NCI-H2107 treated with DMSO at 0.1 percent for 48 hours (cell line): ENCODE measurements at regions not wholly inside any gene's neighbourhood (a gene's known extent, or its start where the extent isn't known, plus 50 kb on each side); places are given as distances from the start of the nearest gene placed in this dataset.

Experiments used
- DNase-seq: peaks from one replicate; lab custom pipeline; 2025; ENCODE audit not compliant: unreplicated experiment; lab: John Stamatoyannopoulos, UW

DNA sequence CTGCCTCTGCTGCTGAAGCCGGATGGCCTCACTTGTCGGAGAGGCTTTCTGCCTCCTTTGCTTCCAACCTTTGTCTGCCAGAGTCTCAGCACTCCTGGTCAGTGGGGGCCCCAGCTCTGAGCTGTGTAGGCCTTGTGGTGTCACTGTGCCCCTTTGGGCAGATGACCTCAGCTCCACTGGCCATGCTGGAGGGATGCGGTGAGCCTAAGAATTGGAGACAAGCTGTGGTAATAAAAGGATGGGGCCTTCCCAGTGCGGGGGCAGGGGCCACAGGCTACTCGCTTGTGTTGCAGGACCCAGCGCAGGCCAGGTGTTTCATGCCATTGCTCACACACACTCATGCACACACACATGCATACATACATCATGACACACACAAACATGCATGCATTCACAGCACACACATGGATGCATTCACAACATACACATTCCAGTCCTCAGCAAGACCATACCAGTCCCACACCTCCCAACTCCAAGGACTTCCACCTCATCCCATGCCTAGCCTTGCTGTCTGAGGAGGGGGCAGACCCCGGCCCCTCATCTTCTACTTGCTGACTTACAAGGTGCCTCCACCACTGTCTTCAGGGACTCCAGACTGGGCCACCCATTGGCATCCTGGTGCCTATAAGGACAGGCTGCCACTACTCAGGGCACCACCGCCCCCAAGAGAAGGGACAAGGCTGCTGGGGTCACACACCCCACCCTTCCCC is 237.7 kb downstream of the SYK start:
- DNase-seq, result no peak

DNA sequence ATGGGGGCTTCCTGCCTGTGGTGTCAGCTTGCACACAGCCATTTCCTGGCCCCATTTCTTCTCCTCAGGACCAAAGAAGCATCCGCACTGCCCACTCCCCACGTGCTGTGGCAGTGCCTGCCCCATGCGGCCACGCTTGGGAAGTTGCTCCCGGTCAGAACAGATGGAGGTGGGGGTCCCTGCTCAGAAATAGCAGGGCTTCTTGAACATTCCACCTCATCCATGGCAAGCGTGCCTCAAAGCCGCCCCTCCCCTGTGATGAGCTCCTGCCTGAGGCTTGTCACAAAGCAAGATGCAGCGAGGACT is 238.2 kb downstream of the SYK start:
- no peak for DNase-seq

DNA sequence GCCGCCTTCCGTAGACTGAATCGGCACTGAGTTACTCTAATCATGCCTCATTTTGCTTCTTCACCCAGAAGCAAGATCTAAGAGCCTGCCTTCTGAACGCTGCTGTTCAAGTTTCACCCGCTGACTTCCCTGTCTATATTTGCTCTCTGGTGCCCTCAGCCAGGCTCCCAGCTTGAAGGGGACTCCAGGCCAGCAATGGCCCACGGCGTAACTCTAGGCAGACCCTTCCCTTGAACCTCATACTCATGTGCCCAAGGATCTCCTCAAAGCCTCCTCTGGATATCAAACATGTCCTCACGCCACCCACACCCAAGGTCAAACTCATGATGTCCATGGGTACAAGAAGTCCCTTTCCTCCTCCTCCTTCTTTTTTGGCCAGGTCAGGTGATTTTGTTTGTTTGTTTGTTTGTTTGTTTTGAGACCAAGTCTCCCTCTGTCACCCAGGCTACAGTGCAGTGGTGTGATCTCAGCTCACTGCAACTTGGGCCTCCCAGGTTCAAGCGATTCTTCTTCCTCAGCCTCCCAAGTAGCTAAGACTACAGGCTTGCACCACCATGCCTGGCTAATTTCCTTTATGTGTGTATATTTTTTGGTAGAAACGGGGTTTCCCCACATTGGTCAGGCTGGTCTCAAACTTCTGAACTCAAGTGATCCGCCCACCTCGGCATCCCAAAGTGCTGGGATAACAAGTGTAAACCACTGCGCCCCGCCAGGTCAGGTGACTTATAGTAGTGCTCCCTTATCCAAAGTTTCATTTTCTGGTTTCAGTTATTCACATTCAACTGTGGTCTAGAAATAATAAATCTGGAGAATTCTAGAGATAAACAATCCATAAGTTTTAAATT is 239.0 kb downstream of the SYK start:
- DNase-seq, result no peak

DNA sequence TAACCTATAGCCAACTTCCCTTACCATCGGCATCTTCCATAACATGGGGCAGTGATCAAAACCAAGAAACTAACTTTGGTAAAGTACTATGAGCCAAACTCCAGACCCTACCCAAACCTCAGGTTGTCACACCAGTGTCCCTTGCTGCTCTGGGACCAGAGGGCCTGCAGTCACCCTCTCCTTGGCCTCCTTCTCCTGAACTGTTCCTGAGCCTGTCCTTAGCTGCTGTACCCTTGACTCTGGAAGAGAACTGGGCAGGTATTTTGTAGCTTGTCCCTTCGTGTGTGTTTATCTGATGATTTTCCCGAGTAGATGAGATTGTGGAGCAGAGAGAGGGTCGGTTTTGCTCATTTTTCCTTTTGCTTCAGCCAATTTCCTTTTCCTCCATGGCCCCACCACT is 240.4 kb downstream of the SYK start:
- no peak for DNase-seq

DNA sequence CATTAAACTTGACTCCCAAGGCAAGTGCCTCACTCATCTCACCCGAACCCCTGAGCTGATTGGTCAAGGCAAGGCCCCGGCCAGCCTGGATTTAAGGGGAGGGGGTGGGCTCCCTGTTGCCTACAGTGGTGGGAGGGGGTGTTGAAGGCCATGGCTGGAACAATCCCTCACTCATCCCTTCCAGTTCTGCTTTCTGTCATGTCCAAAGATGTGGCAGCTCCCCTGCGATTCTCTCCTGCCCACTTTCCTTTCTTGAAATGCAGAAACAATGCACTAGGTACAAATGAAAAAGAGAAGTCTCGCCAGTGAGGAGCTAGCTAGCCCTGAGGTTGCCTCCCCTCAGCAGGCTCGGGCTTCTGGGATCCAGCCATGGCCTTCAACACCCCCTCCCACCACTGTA is 240.9 kb downstream of the SYK start:
- DNase-seq, result no peak

DNA sequence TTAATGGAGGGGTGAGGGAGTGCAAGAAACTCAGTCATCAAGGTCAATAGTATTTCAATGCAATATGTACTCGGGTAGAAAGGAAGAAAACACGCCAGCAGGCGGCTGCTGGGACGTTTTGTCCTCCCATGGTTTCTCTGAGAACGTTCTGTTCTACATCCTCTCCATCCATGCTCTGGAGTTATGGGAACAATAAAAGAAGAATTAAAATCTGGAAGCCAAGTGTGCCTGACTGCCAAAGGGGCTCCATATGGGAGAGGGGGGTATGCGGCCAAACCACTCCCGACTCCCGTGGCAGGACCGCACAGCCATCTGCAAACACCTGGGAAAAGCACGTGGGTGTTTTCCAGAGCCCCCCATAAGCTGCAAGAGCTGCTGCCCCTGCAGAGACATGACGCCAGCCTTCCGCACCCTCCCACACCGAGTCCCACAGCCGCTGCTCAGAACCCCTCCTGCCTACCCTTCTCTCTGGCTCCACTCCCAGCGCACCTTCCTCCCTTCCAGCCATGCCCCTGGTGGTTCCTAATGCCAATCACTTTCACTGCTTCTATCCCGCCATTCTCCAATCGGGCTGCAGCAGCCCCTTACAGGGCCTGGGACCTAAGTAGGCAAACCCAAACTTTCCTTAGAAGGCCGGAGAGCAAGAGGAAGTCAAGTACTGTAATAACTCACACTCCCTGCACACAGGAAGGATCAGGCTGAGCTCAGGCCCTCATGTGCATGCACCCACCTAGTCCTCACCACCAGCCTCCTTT is 241.6 kb downstream of the SYK start:
- no peak for DNase-seq

DNA sequence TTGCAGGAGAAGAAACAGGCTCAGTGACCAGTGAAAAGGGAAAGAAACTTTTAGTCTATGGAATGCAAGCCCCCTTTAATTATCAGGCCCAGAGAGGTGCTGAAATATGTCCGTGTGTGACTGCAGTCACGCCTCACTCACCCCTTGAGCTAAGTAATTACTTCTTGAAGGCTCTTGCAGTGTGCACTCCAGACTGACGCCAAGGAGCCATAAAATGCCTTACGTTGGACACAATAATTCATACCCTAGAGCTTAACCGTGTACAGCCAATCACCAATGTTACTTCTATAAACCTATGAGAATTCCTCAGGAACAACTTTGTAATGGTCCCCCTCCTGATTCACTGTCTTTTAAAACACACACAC is 242.2 kb downstream of the SYK start:
- DNase-seq, result no peak

DNA sequence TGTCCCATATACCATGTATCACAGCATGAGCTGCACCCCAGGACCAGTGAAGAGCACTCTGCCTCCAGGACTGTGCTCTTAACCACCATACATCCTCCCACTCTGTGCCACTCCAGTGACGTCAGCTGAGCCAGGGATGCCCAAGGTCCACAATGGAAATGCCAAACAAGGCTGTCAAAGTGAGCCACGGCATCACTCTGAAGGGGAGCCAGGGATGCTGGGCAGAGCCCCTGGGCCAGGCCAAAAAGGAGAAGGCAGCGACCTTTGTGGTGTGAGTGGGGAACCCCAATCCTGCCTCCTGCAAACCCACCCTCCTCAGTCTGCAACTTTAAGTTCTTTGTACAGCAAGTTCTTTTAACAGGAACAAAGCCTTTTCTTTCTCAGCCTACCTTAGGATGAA is 242.7 kb downstream of the SYK start:
- DNase-seq, result no peak

DNA sequence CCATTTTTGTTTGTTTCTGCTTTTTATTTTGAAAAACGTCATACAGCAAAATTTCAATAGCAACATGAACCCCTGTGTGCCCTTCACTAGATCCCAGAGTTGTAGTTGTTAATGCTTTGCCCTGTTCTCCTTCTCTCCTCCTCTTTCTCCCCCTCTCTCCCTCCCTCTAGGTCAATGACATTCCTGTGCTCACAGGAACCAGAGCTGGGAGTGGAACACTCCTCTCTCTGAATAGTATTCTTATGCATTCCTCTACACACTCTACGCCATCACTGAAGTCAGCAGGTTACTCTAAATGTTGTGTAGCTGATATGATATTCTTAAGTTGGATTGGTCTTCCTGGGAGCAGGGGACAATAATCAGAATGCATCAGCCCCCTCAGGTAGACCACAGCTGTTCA is 243.4 kb downstream of the SYK start:
- DNase-seq, result no peak

DNA sequence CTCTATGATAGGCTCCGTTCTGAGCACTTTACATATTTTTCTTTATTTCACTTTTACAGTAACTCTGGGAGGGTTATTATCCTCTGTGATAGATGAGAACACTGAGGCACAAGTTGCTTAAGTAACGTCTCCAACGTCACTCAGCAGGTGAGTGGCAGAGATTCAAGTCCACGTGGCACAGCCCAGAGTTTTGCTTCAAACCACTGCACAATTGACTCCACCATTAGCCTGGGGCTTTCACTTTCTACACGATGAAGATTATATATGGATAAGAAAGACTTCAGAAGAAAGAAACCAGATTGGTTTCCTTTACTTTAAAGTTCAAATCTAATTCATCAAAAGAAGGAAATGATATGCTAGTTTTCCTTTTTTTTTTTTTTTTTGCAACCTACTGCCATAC is 245.9 kb downstream of the SYK start:
- DNase-seq, result no peak

DNA sequence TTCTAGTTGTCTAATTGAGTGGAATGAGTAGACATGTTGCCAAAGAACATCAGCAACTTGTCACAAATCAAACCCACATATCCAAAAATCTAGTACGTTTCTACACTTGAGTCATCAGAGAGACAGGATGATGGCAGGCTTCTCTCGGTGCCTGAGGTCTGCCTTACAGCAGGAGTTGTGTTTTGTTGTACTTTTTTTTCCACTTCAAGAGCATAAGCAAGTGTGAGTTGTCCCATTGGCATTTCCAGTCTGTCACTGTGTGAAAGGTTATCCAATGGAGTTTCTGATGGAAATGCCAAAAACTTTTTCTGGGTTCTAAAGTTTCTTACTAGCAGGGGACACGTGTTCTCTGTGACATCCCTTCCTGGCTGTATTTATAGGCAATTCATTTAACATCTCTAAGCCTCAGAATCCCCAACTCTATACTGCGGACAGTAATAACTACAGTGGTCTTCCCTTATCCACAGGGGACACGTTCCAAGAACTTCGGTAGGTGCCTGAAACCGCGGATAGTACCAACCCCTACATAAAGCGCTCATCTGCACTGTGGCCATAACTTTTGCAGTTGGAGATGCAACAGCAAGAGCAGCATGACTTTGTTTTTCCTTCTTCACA is 246.5 kb downstream of the SYK start:
- no peak for DNase-seq

DNA sequence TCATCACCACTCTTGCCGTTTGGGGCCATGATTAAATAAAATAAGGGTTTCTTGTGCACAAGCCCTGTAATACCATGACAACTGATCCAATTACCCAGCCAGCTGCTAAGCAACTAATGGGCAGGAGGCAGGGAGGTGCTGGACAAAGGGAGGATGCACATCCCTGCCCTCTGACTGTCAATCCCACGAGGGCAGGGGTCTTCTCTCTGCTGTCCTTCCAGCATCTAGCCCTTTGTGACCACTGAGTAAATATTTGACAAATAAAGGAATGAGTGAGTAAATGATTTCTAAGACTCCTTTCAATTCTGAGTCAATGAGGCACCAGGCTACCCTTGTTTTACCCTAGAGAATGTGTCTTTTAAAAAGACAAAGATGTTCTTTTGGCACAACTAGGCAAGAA is 247.1 kb downstream of the SYK start:
- DNase-seq, result no peak

DNA sequence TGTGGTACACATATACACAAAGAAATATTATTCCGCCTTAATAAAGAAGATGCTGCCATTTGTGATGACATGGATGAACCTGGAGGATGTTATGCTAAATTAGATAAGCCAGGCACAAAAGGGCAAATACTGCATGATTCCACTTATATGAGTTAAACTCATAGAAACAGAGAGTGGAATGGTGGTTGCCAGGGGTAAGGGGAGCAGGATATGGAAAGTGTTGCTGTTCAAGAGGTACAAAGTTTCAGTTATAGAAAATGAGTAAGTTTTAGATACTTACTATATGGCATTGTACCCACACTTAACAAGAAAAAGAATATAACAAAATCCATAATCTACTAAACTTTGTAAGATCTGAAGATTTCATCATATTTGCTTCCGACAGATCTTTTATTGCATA is 252.2 kb downstream of the SYK start:
- no peak for DNase-seq

DNA sequence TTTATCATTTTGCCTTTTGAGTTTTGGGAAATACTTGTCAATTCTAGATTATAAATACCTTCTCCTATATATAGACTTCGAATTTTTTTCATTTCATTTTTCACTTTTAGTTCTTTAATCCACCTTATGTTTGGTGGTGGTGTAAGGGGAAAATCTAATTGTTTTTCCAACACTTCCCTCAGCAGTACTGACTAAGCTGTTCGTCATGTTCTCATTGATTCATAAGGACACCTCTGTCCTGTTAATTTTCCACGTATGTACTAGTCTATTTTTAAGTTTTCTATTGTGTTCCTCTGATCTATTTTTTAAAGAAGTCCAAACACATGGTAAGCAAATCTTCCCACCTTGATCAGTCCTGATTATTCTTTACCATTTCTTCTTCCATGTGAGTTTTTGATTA is 254.2 kb downstream of the SYK start:
- DNase-seq, result no peak

DNA sequence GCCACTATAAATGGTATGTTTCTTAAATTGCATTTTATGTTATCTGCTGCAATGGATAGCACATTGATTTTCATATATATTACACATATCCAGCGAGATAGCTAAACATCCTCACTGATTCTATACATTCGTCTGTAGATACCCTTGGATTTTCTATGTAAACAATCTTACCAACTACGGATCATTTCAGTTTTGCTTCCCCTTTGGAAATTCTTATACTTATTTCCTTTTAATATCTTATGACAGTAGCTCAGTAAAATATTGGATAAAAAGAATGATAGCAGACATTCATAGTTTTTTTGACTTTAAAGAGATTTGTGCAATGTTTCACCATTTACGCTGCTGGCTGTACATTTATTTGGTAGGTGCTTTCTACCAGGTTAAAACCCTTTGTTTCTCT is 254.9 kb downstream of the SYK start:
- no peak for DNase-seq

DNA sequence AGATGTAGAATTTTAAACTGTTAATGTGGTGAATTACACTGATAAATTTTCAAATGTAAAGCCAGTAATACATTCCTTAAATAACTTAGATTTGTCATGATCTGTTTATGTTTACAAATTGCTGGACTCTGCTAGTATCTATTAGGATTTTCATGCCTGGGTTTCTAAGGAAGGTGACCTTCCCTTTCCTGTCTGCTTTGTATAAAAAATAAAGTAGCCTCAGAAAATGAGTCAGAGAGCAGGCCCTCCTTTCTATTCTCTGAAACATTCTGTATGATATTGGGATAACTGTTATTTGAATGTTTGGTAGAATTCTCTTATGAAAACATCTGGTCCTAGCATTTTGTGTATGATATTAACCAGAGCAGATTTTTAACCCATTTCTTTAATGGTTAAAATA is 255.3 kb downstream of the SYK start:
- no peak for DNase-seq

DNA sequence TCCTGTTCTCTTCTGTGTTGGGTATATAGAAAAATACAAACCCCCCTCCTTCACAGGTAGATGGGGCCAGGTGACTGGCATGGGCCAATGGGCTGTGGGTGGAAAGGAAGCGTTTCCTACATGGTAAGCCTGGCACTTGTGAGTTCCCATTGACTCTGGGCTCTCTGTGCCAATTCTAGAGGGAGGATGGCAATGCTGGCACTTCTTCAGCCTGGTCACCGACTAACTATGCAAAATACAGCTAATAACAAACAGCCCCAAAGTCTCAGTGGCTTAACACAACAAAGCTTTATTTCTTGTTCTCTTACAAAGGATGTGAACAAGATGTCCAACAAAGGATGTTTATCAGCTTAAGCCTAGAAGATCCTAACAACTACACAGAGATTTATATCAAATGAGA is 258.1 kb downstream of the SYK start:
- no peak for DNase-seq

DNA sequence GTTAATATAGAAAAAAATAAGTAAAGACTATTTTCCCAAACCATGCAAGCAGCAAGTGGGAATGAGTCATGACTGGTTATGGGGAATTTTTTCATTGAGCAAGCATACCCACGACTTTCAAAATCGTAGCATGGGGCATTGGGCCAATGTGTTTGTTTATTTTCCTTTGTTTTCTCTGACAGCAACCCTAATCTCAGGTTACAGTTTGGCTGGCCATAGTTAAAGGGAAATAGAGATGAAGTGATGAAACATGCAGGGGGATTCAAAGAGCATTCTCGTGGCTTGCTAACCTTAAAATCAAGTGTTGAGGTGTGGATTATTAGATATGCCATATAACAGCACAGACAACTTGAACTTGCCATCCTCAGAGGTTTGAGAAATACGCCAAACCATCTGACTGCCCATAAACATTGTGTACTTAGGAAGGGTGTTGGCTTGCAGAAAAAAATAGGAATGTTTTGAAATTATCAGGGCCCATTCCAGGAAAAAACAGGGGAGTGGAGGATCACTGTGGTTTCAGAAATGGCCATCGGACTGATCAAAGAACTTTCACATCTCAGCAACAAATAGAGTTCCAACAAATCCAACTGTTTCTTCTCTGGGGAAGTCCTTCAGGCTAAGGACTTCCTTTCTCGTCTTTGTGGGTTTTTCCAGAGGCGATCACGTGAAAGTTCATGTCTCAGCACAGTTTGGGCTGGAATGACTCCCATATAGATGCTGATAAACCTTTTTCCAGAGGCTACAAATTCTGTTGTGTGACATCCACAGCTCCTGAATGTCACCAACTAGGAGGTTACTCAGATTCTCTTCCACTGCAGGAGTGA is 259.1 kb downstream of the SYK start:
- peak; percentile 50 for DNase-seq

DNA sequence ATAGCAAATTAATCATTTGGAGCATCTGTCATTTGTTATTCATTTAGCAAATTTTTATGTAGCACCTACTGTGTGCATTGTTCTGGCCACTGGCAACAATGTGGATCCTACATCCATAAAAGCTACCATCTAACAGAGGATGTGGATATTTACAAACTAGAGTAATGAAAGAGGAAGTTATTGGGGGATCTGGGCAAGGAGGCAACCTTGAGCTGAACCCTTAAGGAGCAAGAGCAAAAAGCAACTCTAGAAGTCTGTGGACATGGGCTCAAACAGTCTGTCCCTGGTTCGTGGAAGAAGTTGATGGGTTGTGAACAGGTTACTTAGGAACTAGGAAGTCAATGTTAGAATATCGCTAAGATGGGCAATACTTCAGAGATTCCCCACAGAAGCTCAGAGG is 259.9 kb downstream of the SYK start:
- no peak for DNase-seq

DNA sequence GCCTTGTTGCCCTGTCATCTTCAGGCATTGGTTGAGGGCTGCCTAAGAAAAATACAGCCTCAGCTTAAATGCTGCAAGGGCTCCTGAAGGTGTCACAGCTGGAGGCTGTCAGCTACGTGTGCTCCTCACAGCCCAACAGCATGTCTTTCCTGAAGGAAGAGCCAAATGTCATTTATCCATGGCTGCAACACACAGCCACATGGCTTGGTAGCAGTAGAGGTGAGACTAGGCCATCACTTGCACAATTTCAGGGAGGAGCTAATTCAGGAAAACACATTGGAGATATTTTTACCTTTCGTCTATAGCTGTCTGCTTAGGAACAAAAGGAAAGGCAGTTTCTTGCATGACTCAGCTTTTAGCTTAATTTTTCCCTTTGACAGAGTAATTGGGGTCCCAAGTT is 260.7 kb downstream of the SYK start:
- no peak for DNase-seq

DNA sequence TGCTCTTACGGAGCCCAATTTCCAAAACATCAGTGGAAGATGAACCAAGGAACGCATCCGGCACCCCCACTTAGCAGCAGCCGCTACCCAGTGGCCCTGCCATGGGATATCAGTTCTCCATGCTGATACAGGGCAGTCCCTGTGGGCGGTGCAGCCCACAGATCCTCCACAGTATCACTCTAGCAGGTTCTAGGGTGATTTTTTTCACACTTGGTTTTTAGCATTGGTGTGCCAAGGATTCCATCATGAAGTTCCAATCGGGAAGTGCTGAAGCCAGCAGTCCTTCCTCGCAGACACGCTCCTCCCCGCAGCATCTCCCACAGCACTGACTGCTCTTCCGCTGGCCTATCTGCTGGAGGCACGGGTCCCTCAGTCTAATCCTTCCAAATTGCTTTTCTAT is 261.9 kb downstream of the SYK start:
- no peak for DNase-seq
